Loucy (cell line): ENCODE measurements at regions not wholly inside any gene's neighbourhood (a gene's known extent, or its start where the extent isn't known, plus 50 kb on each side); places are given as distances from the start of the nearest gene placed in this dataset.

Source experiments
- H2AFZ ChIP-seq: fragments of 200-600 bp; sonication (generic); 2 replicates; pipeline ENCODE4 v1.6.0; 2016; ENCODE audit warnings: antibody characterized with exemption, mild to moderate bottlenecking, low read length, moderate library complexity
- H3F3A ChIP-seq: fragments of 200-600 bp; 2 replicates; pipeline ENCODE4 v1.6.0; 2016; ENCODE audit warnings: antibody characterized with exemption, low read depth, mild to moderate bottlenecking
- H3K27me3 ChIP-seq: fragments of 200-600 bp; sonication (generic); 2 replicates; pipeline ENCODE4 v1.6.1; 2014; ENCODE audit warnings: low read length, mild to moderate bottlenecking; ENCODE audit not compliant: insufficient read depth, poor library complexity, severe bottlenecking
- H3K36me3 ChIP-seq: fragments of 200-600 bp; sonication (generic); 2 replicates; pipeline ENCODE4 v1.6.1; 2016; ENCODE audit warnings: low read length; ENCODE audit not compliant: insufficient read depth
- H3K4me1 ChIP-seq: fragments of 200-600 bp; sonication (generic); 2 replicates; pipeline ENCODE4 v1.5.1; 2014; ENCODE audit warnings: low read length, mild to moderate bottlenecking; ENCODE audit not compliant: insufficient read depth, poor library complexity, severe bottlenecking
- H3K4me2 ChIP-seq: fragments of 200-600 bp; sonication (generic); 2 replicates; pipeline ENCODE4 v1.6.0; 2014; ENCODE audit warnings: antibody characterized with exemption, low read length, low read depth, mild to moderate bottlenecking; ENCODE audit not compliant: poor library complexity, severe bottlenecking
- H3K4me3 ChIP-seq: fragments of 200-600 bp; sonication (generic); 2 replicates; pipeline ENCODE4 v1.5.1; 2014; ENCODE audit warnings: low read length, mild to moderate bottlenecking, mixed read lengths; ENCODE audit not compliant: poor library complexity, severe bottlenecking
- H3K79me2 ChIP-seq: fragments of 200-600 bp; sonication (generic); 2 replicates; pipeline ENCODE4 v1.6.1; 2014; ENCODE audit warnings: low read length; ENCODE audit not compliant: insufficient read depth
- H3K9ac ChIP-seq: fragments of 200-600 bp; sonication (generic); 2 replicates; pipeline ENCODE4 v1.6.0; 2014; ENCODE audit warnings: mild to moderate bottlenecking, low read depth, low read length, moderate library complexity; ENCODE audit not compliant: poor library complexity, severe bottlenecking
- H3K9me2 ChIP-seq: fragments of 200-600 bp; sonication (generic); replicated peaks from 2 replicates; pipeline ENCODE4 v1.6.1; 2016; ENCODE audit warnings: low read depth, low read length, mixed read lengths
- H3K9me3 ChIP-seq: fragments of 200-600 bp; sonication (generic); 2 replicates; pipeline ENCODE4 v1.6.1; 2014; ENCODE audit warnings: mild to moderate bottlenecking, antibody characterized with exemption, low read length, low read depth; ENCODE audit not compliant: insufficient read depth
- H4K20me1 ChIP-seq: fragments of 200-600 bp; sonication (generic); 2 replicates; pipeline ENCODE4 v1.6.0; 2014; ENCODE audit warnings: antibody characterized with exemption, low read length, mild to moderate bottlenecking; ENCODE audit not compliant: insufficient read depth, poor library complexity, severe bottlenecking
- CTCF ChIP-seq: fragments of 200-600 bp; sonication (generic); conservative IDR thresholded peaks from 2 replicates; pipeline ENCODE4 v1.5.1; 2014; ENCODE audit warnings: mild to moderate bottlenecking, antibody characterized with exemption, low read length
- EZH2phosphoT487 ChIP-seq: fragments of 200-600 bp; IDR thresholded peaks from 2 replicates; pipeline ENCODE4 v1.6.1; 2018; ENCODE audit warnings: antibody characterized with exemption, mild to moderate bottlenecking, moderate library complexity, borderline replicate concordance

GRCh38 chr2:168346725-168347477 lies 99.5 kb upstream of the STK39 start:
- no peaks in the 10 kb centered on the region for H3F3A ChIP-seq
- peak overlapping the region; percentile 69 for H3K9ac ChIP-seq
- TF ChIP-seq EZH2phosphoT487 (no peak), CTCF (peak; percentile 83)
- H3K36me3 ChIP-seq: no peaks in the 10 kb centered on the region
- no peaks in the 10 kb centered on the region for H4K20me1 ChIP-seq
- H3K9me3 ChIP-seq: no peaks in the 10 kb centered on the region
- H2AFZ ChIP-seq: peak overlapping the region; percentile 99
- H3K79me2 ChIP-seq: no peaks in the 10 kb centered on the region
- no peaks in the 10 kb centered on the region for H3K27me3 ChIP-seq
- H3K4me2 ChIP-seq: peak overlapping the region; percentile 80
- H3K4me3 ChIP-seq: peak overlapping the region; percentile 79
- peaks cover 6% of the 10 kb centered on the region for H3K4me1 ChIP-seq
- no peaks in the 10 kb centered on the region for H3K9me2 ChIP-seq

- no peaks in the 10 kb centered on the region for H3K9me2 ChIP-seq
- no peaks in the 10 kb centered on the region for H3K27me3 ChIP-seq
- TF ChIP-seq EZH2phosphoT487 (no peak), CTCF (peak; percentile 82)
- H2AFZ ChIP-seq: no peak overlapping the region
- H3K4me1 ChIP-seq: peaks cover 6% of the 10 kb centered on the region
- no peak overlapping the region for H3K4me3 ChIP-seq
- no peak overlapping the region for H3K4me2 ChIP-seq
- H3F3A ChIP-seq: no peaks in the 10 kb centered on the region
- H3K36me3 ChIP-seq: no peaks in the 10 kb centered on the region
- peaks cover 1% of the 10 kb centered on the region; the same call in 1 of the 2 replicates for H3K9me3 ChIP-seq
- no peak overlapping the region for H3K9ac ChIP-seq
- no peaks in the 10 kb centered on the region for H4K20me1 ChIP-seq
- H3K79me2 ChIP-seq: no peaks in the 10 kb centered on the region
Measured at GRCh38 chr2:168348076-168348475, 100.7 kb upstream of the STK39 start.

- H3K9me3 ChIP-seq: peaks cover 4% of the 10 kb centered on the region; the same call in 1 of the 2 replicates
- no peaks in the 10 kb centered on the region for H3K9me2 ChIP-seq
- no peaks in the 10 kb centered on the region for H3K36me3 ChIP-seq
- H4K20me1 ChIP-seq: no peaks in the 10 kb centered on the region
- no peak overlapping the region for H2AFZ ChIP-seq
- no peaks in the 10 kb centered on the region for H3K79me2 ChIP-seq
- peaks cover 24% of the 10 kb centered on the region for H3K4me1 ChIP-seq
- H3K4me3 ChIP-seq: no peak overlapping the region
- TF ChIP-seq EZH2phosphoT487: no peak
- TF ChIP-seq CTCF: peak; percentile 30
- no peak overlapping the region for H3K4me2 ChIP-seq
- peaks cover 4% of the 10 kb centered on the region; the same call in 1 of the 2 replicates for H3F3A ChIP-seq
- H3K27me3 ChIP-seq: no peaks in the 10 kb centered on the region
- no peak overlapping the region for H3K9ac ChIP-seq
Measured at GRCh38 chr2:168350380-168350779, 103.0 kb upstream of the STK39 start.
